CD4-positive, alpha-beta T cell (primary cell): ENCODE measurements at regions not wholly inside any gene's neighbourhood (a gene's known extent, or its start where the extent isn't known, plus 50 kb on each side); places are given as distances from the start of the nearest gene placed in this dataset.

Experiments used
- ATAC-seq: fragments of 200-7000 bp; cut with Tn5 transposase; one replicate; pipeline ENCODE4 v1.10.0; 2022; ENCODE audit warnings: mild to moderate bottlenecking; ENCODE audit not compliant: poor library complexity
- CTCF ChIA-PET: fragments of 350-600 bp; sonication (Branson Sonifier 250); formaldehyde crosslinking; loops from one replicate; lab custom pipeline; 2021; ENCODE audit warnings: antibody characterized with exemption, inconsistent platforms; lab: Charles Lee
- POLR2A ChIA-PET: fragments of 350-600 bp; sonication (Branson Sonifier 250); formaldehyde crosslinking; loops from one replicate; lab custom pipeline; 2021; ENCODE audit warnings: antibody characterized with exemption, inconsistent platforms; lab: Charles Lee
- DNase-seq, 14 experiments: peaks; one replicate each; pipeline ENCODE4 v3.0.0-alpha.2; 2013 to 2020; ENCODE audit warnings: mixed read lengths in 2 of 14
- H3K27ac ChIP-seq, 2 donors: one replicate each; pipeline versions ENCODE4 v1.5.1 to v1.7.0; 2013; ENCODE audit warnings: low read length in 2 of 2, low read depth in 1 of 2, mild to moderate bottlenecking in 1 of 2
- H3K27me3 ChIP-seq, 2 experiments: 1 replicate in 1 of 2; 2 replicates in 1 of 2; pipeline versions ENCODE4 v1.6.1 to v1.7.0; 2013; ENCODE audit warnings: low read length in 2 of 2, control low read depth in 1 of 2, mild to moderate bottlenecking in 1 of 2, moderate library complexity in 1 of 2; ENCODE audit not compliant: insufficient read depth in 2 of 2, control insufficient read depth in 1 of 2
- H3K36me3 ChIP-seq: one replicate; pipeline ENCODE4 v1.6.1; 2013; ENCODE audit warnings: low read length, control low read depth; ENCODE audit not compliant: insufficient read depth
- H3K4me1 ChIP-seq: one replicate; pipeline ENCODE4 v1.6.1; 2013; ENCODE audit warnings: low read length, control low read depth; ENCODE audit not compliant: insufficient read depth
- H3K4me3 ChIP-seq: one replicate; pipeline ENCODE4 v1.5.1; 2013; ENCODE audit warnings: mild to moderate bottlenecking, low read length, moderate library complexity
- H3K9me3 ChIP-seq, 2 experiments: 1 replicate in 1 of 2; 2 replicates in 1 of 2; pipeline versions ENCODE4 v1.6.1 to v1.7.0; 2013; ENCODE audit warnings: low read length in 2 of 2, mild to moderate bottlenecking in 2 of 2, control low read depth in 1 of 2, moderate library complexity in 1 of 2; ENCODE audit not compliant: control insufficient read depth in 1 of 2, insufficient read depth in 1 of 2
- H3K27ac Mint-ChIP-seq: one replicate; pipeline ENCODE4 v1.8.0; 2020; ENCODE audit warnings: mixed read lengths
- H3K27me3 Mint-ChIP-seq: one replicate; pipeline ENCODE4 v1.8.0; 2021; ENCODE audit warnings: mixed read lengths
- H3K36me3 Mint-ChIP-seq: one replicate; pipeline ENCODE4 v1.8.0; 2021; ENCODE audit warnings: low read depth, mixed read lengths
- H3K4me1 Mint-ChIP-seq: one replicate; pipeline ENCODE4 v1.8.0; 2021; ENCODE audit warnings: low read depth, mixed read lengths
- H3K4me3 Mint-ChIP-seq: one replicate; pipeline ENCODE4 v1.8.0; 2020; ENCODE audit warnings: mild to moderate bottlenecking, mixed read lengths
- H3K9me3 Mint-ChIP-seq: one replicate; pipeline ENCODE4 v1.8.0; 2020; ENCODE audit warnings: mixed read lengths
- intact Hi-C, 2 experiments: fragments of 100-400 bp; cut with DNase I in 1 of 2; cut with micrococcal nuclease in 1 of 2; formaldehyde crosslinking; loops; one replicate each; pipeline versions ENCODE4 v1.15.1 to v1.9.0; 2023 to 2025; cut with DNase I, micrococcal nuclease
- TF ChIP-seq, protein P1 (sequence below): fragments of 200-600 bp; IDR thresholded peaks from one replicate; pipeline ENCODE4 v1.8.0; 2022; ENCODE audit warnings: antibody characterized with exemption, mild to moderate bottlenecking

DNA sequence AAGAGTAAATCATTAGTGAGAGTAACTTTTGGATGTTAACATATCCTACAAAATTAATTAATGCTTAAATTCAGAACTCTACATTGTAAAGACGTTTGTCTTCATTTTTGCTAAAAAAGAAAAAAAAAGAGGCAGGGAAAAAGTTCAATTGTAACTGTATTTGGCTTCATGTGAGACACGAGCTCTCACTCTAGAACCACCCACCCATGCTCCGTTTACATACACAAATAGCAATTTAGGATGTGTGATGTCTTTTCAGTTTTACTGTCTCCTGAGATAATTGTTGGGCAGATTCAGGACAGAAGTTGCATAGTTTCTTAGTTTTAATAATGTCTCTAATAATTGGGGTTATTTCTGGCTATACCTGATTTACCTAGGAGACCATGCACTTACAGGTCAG lies 248.6 kb downstream of the AASDHPPT start:
- intact Hi-C loops = no loop called here
- H3K27ac ChIP-seq = no peak overlapping the region
- H3K4me3 ChIP-seq = no peak overlapping the region
- Mint-ChIP-seq H3K27ac (no peak overlapping the region), H3K9me3 (peaks cover 3% of the 10 kb centered on the region), H3K36me3 (no peaks in the 10 kb centered on the region), H3K4me3 (no peak overlapping the region), H3K4me1 (no peaks in the 10 kb centered on the region), H3K27me3 (no peaks in the 10 kb centered on the region)
- no peaks in the 10 kb centered on the region for H3K36me3 ChIP-seq
- ATAC-seq = no peak
- H3K4me1 ChIP-seq = no peaks in the 10 kb centered on the region
- H3K27me3 ChIP-seq = no peaks in the 10 kb centered on the region
- TF ChIP-seq, protein P1, sequence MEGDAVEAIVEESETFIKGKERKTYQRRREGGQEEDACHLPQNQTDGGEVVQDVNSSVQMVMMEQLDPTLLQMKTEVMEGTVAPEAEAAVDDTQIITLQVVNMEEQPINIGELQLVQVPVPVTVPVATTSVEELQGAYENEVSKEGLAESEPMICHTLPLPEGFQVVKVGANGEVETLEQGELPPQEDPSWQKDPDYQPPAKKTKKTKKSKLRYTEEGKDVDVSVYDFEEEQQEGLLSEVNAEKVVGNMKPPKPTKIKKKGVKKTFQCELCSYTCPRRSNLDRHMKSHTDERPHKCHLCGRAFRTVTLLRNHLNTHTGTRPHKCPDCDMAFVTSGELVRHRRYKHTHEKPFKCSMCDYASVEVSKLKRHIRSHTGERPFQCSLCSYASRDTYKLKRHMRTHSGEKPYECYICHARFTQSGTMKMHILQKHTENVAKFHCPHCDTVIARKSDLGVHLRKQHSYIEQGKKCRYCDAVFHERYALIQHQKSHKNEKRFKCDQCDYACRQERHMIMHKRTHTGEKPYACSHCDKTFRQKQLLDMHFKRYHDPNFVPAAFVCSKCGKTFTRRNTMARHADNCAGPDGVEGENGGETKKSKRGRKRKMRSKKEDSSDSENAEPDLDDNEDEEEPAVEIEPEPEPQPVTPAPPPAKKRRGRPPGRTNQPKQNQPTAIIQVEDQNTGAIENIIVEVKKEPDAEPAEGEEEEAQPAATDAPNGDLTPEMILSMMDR = no peak
- ChIA-PET POLR2A (no interaction called here), CTCF (no interaction called here)
- no peaks in the 10 kb centered on the region for H3K9me3 ChIP-seq
- no peak for DNase-seq

DNA sequence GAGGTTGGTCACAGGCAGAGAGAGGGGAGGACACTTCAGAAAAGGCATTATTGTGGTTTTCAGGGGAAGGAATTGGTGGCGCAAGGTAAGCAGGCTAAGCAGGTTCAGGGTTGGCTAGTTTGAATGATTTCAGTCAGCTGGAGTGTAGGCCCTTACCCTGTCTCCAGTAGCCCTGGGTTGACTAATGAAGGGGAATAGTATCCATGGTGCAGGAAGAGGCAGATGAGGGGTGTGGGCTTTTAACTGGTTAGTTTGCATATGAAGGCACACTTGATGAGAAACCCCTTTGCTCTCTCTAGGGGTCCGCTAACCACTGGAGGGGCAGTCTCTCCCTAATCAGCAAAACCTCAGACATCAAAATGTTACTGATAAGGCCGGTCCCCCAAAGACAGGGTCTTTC lies 249.7 kb downstream of the AASDHPPT start:
- TF ChIP-seq, protein P1 = no peak
- Histone ChIP-seq H3K9me3 (no peaks in the 10 kb centered on the region), H3K27ac (no peak overlapping the region), H3K4me1 (no peaks in the 10 kb centered on the region), H3K4me3 (no peak overlapping the region), H3K36me3 (no peaks in the 10 kb centered on the region), H3K27me3 (no peaks in the 10 kb centered on the region)
- intact Hi-C loops = no loop called here
- ChIA-PET POLR2A (no interaction called here), CTCF (no interaction called here)
- peaks cover 3% of the 10 kb centered on the region for H3K9me3 Mint-ChIP-seq
- DNase-seq (no peak), ATAC-seq (no peak)
- no peaks in the 10 kb centered on the region for H3K27me3 Mint-ChIP-seq
- H3K27ac Mint-ChIP-seq = no peak overlapping the region
- H3K4me1 Mint-ChIP-seq = no peaks in the 10 kb centered on the region
- H3K4me3 Mint-ChIP-seq = no peak overlapping the region
- H3K36me3 Mint-ChIP-seq = no peaks in the 10 kb centered on the region

DNA sequence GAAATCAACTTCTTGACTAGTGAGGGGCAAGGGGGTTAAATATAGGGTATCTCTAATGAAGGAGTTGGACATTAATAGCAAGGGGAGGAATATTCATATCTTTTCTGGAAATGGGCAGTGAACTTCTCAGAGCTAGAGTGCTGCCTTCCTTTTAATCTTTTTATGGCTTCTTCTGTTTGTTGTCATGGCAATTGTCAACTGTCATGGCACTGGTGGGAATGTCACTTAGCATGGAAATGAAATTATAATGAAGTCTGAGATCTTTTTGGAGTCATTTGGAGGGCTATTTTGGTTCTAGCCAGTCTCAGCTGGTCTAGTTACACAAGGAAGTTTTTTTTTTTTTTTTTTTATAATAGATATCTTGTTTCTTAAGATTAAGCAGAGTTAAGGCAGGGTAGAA lies 250.2 kb downstream of the AASDHPPT start:
- Mint-ChIP-seq H3K27me3 (no peaks in the 10 kb centered on the region), H3K9me3 (peaks cover 3% of the 10 kb centered on the region), H3K36me3 (no peaks in the 10 kb centered on the region), H3K4me3 (no peak overlapping the region), H3K4me1 (no peaks in the 10 kb centered on the region), H3K27ac (no peak overlapping the region)
- ATAC-seq (no peak), DNase-seq (no peak)
- Histone ChIP-seq H3K9me3 (no peaks in the 10 kb centered on the region), H3K4me1 (no peaks in the 10 kb centered on the region), H3K4me3 (no peak overlapping the region), H3K27me3 (no peaks in the 10 kb centered on the region), H3K36me3 (no peaks in the 10 kb centered on the region), H3K27ac (no peak overlapping the region)
- TF ChIP-seq, protein P1 = no peak
- POLR2A ChIA-PET = no interaction called here
- CTCF ChIA-PET = no interaction called here
- intact Hi-C loops = no loop called here
